ENCODE measurements at regions not wholly inside any gene's neighbourhood (a gene's known extent, or its start where the extent isn't known, plus 50 kb on each side); places are given as distances from the start of the nearest gene placed in this dataset.

- DNase-seq, result no peak
Measured at GRCh38 chr22:48098243-48098920, 1335.9 kb downstream of the TBC1D22A start.

DNA sequence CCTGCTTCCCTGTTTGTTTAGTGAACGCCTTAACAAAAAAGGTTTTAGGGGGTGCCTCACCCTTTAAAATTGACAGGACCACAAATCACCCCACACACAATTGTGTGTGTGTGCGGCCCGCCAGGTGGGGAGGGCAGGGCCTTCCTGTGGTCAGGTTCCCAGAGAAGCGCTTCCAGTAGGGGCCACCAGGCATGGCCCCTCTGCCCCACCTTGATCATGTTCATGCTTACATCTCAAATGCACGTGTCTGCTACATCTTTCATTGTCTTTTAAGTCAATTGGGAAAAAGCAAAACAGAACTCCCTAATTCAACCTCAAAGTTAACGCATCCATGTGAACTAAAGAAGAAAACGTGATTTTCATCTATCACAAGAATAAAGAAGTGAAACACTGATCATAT, 1335.3 kb downstream of the TBC1D22A start:
- no peak for DNase-seq

DNA sequence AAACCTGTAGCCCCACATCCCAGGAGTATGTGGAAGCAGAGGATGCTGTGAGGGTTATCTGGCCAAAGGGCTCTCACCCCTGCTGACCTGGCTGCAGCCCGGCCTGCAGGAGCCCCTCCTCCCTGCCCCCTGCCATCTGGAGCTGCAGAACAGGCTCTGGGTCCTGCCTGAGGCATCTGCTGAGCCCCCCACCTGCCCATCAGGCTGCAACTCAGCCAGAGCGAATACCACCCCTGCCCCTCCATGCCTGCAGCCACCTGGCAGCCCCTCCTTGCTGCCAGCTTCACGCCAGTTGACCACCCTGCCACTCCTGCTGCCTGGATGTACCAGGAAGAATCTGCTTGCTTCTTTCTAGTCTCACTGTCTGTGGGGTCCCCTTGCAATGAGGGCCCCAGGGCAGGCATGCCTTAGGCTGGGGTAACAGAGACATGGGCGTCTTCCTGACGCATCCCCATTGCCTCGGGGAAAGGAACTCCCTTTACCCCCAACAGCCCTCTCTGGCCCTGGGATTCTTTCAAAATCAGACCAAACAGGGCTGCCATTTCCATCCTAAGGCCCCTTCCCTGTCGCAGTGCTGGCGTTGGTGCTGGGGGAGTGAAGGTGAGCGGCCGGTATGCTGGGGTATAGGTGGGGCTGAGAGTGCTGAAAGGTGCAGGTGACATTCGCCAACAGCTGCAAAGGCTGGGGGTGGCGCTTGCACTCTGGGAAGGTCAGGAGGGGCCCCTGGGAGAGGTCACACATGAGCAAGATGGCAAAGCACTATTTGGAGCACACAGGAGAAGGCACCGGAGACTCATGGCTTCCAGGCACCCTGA, 1334.6 kb downstream of the TBC1D22A start:
- DNase-seq, result no peak

GRCh38 chr22:48096411-48096810, 1334.0 kb downstream of the TBC1D22A start:
- no peak for DNase-seq

- DNase-seq, result no peak
Measured at GRCh38 chr22:48093981-48094380, 1331.5 kb downstream of the TBC1D22A start.

- no peak for DNase-seq
Measured at GRCh38 chr22:48092866-48093265, 1330.4 kb downstream of the TBC1D22A start.

- DNase-seq, result no peak
Measured at GRCh38 chr22:48091656-48092223, 1329.3 kb downstream of the TBC1D22A start.

GRCh38 chr22:48091060-48091650, 1328.7 kb downstream of the TBC1D22A start:
- DNase-seq, result no peak

GRCh38 chr22:48090332-48090672, 1327.9 kb downstream of the TBC1D22A start:
- no peak for DNase-seq

GRCh38 chr22:48089601-48090331, 1327.3 kb downstream of the TBC1D22A start:
- peak in 1 of 2 experiments; percentile 26 for DNase-seq

DNA sequence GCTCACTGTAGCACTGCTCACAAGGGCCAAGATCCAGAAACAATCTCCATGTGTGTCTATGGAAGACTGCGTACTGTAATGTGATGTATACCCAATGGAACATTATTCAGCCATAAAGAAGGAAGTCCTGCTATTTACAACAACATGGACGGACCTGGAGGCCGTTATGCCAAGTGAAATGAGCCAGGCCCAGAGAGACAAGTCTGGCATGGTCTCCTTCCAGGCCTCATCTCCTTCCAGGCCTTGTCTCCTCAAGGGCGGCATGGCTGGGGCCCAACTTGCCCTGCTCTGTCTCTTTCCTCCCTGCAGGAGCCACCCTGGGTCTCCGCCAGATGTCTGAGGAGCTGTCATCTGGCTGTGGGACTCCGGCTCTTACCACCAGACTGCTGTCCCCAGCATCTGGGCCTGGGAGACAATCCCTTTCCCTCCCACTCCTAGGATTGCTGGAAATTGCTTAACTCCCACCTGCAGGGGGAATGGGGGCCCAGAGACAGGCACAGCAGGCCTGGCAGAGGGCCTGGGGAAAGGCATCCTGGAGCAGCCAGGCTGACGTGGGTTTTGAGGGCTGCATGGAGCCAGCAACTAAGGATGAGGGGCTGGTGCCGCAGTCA, 1326.6 kb downstream of the TBC1D22A start:
- no peak for DNase-seq

GRCh38 chr22:48088251-48088650, 1325.8 kb downstream of the TBC1D22A start:
- DNase-seq, result no peak

GRCh38 chr22:48085901-48086645, 1323.6 kb downstream of the TBC1D22A start:
- DNase-seq, result no peak

GRCh38 chr22:48084729-48085050, 1322.2 kb downstream of the TBC1D22A start:
- no peak for DNase-seq

GRCh38 chr22:48084041-48084728, 1321.7 kb downstream of the TBC1D22A start:
- DNase-seq, result no peak

DNA sequence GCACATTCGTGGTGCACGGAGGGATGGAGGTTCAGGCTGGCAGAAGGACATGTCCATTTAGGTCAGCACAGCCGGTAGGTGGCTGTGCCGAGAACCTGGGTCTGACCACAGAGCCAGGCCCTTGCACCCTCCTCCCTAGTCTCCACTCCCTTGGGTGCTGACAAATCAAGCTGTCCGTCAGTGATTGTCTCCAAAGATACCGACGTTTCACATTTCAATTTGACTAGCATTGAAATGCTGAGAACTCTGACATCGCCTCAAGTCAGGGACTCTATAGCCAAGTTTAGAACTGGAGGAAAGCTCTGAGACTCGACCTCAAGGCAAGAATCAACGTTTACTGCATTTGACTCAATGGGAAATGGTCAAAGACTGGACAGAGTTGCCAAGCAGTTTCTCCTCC, 1321.1 kb downstream of the TBC1D22A start:
- DNase-seq, result no peak

DNA sequence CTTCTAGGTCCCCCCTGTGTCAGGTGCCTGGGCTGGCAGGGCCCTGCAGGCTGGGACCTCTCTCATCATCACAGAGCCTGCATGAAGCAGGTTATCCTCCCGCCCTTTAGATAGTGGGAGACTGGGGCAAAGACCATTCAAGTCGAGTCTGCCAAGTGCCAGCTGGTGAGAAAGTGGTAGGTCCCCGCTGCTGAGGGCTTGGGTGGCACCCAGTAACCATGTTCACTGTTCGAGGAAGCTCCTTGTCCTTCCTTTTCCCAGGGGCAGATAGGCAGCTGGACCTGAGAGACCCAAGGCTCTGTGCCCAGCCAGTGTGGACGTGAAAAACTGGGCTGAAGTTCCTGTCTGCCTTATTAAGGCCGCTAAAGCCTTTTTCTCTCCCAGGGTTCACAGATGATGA, 1319.8 kb downstream of the TBC1D22A start:
- no peak for DNase-seq

GRCh38 chr22:48081281-48081680, 1318.8 kb downstream of the TBC1D22A start:
- DNase-seq, result no peak

DNA sequence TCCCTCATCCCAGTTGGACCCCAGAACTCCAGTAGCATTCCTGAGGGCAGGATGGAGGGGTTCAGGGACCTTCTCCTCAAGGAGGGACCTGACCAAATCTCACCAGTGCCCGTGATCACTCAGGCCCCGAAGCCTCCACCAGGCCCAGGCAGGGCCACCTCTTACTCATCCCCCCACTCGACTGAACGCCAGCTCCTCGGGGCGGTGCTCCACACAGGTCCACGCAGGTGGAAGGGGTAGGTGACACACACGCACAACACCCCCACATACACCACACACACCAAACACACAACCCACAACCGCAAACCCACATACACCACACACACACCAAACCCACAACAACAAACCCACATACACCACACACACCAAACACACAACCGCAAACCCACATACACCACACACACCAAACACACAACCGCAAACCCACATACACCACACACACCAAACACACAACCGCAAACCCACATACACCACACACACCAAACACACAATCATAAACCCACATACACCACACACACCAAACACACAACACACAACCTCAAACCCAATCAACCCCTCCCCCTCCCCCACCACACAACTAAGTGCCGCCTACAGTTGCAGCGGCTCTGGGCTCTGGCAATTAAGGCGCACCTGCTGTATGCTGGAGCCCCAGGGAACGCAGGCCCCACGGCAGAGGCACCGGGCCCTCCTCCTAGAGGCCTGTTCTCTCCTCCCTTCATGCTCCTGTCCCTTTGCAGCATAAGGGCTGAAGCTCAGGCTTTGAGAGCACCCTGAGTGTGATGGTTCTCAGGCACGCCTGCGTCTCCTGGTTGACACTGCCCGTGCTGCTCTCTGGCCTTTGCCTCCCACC, 1318.1 kb downstream of the TBC1D22A start:
- no peak for DNase-seq
